Cardiac fibroblast (primary cell): ENCODE measurements at regions not wholly inside any gene's neighbourhood (a gene's known extent, or its start where the extent isn't known, plus 50 kb on each side); places are given as distances from the start of the nearest gene placed in this dataset.

ENCODE experiments used
- DNase-seq, 2 donors: peaks; one replicate each; pipeline versions ENCODE4 v3.0.0 to v3.0.0-alpha.2; 2010; ENCODE audit warnings: low read depth in 2 of 2
- H3K4me3 ChIP-seq, 2 donors: replicated peaks in 1 of 2; 1 replicate in 1 of 2; 2 replicates in 1 of 2; pipeline ENCODE4 v1.5.1; 2011; ENCODE audit warnings: low read depth in 2 of 2, low read length in 2 of 2, mild to moderate bottlenecking in 2 of 2, moderate library complexity in 1 of 2
- TF ChIP-seq, protein P1 (sequence below): IDR thresholded peaks from one replicate; pipeline ENCODE4 v1.5.1; 2011; ENCODE audit warnings: low read depth, mild to moderate bottlenecking, low read length, inconsistent platforms

DNA sequence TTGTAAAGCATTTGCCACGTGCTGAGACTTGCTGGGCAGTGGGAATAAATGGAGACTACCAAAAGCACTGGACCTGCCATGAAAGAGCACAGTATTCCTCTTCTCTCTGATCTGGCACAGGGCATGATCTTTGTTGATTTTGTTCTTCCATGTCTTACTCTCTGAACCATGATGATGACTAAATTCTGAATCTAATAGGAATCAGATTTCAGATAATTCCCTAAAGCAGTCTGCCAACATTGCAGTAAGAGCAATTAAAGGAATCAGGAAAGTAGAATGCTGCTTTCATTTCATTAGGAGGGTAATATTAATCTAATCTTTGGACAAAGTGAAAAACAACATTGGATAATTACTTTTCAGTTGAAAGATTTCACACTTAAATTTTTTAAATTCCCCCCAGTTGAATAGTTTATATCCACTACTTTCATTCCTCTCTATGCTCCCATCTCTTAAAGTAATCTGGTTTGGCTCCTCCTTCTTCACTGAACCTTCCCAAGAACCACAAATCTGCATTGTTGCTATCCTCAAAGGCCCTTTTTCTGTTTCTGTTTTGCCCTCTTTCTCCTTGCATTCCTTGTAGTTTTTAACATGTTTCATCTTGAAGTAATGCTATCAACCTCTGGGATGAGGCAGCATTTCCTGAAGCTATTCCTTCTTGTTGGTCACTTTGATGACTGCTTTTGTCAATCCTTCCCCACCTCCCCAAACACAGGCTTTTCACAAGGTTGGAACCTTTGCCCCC is 243.2 kb upstream of the TENT5A start:
- TF ChIP-seq, protein P1, sequence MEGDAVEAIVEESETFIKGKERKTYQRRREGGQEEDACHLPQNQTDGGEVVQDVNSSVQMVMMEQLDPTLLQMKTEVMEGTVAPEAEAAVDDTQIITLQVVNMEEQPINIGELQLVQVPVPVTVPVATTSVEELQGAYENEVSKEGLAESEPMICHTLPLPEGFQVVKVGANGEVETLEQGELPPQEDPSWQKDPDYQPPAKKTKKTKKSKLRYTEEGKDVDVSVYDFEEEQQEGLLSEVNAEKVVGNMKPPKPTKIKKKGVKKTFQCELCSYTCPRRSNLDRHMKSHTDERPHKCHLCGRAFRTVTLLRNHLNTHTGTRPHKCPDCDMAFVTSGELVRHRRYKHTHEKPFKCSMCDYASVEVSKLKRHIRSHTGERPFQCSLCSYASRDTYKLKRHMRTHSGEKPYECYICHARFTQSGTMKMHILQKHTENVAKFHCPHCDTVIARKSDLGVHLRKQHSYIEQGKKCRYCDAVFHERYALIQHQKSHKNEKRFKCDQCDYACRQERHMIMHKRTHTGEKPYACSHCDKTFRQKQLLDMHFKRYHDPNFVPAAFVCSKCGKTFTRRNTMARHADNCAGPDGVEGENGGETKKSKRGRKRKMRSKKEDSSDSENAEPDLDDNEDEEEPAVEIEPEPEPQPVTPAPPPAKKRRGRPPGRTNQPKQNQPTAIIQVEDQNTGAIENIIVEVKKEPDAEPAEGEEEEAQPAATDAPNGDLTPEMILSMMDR: no peak
- DNase-seq: peak; percentile 30 to 47
- no peak overlapping the region for H3K4me3 ChIP-seq

DNA sequence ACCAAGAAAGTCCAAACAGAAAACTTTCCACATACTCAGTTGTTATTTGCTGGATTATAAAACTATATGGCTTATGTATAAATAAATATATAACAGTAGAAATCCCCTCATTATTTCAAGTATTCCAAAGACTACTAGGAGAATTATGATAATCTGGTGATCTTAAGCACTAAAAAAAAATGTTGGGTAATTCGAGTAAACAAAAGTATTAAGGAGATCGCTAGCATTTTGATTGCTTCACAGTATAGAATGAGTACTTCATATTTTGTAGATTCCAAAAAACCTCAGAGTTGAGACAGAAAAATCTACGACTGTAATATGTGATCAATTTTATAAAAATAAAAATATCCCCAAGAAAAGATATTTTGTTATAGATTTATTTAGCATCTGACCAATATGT is 236.4 kb upstream of the TENT5A start:
- H3K4me3 ChIP-seq: no peak overlapping the region
- DNase-seq: no peak
- TF ChIP-seq, protein P1: no peak

DNA sequence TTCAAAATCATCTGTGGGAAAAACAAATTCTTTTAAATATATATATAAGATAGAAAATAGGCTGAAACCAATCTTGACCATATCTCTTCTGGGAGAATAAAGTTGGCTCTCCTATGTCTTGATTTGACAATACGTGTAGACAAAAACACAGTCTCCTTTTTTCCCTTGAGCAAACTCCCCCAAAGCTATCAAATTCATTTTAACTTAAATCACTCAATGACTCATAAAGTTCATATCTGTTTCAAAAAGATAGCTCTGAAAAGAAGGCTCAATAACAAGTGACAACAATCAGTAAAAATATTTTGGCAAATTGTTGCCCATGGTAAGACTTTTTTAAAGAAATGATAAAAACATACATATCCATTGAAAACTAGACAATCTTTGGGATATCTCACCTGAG is 236.0 kb upstream of the TENT5A start:
- H3K4me3 ChIP-seq: no peak overlapping the region
- TF ChIP-seq, protein P1: no peak
- no peak for DNase-seq

DNA sequence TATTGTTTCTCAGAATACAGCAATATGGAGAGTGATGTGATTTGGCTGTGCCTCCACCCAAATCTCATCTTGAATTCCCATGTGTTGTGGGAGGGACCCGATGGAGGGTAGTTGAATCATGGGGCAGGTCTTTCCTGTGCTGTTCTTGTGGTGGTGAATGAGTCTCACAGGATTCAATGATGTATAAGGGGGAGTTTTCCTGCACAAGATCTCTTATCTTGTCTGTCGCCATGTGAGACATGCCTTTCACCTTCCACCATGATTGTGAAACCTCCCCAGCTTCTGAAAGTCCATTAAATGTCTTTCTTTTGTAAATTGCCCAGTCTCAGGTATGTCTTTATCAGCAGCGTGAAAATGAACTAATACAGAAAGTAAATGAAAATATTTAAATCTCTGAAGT is 234.8 kb upstream of the TENT5A start:
- TF ChIP-seq, protein P1: no peak
- peak in 1 of 2 donors; percentile 38 for DNase-seq
- H3K4me3 ChIP-seq: no peak overlapping the region

DNA sequence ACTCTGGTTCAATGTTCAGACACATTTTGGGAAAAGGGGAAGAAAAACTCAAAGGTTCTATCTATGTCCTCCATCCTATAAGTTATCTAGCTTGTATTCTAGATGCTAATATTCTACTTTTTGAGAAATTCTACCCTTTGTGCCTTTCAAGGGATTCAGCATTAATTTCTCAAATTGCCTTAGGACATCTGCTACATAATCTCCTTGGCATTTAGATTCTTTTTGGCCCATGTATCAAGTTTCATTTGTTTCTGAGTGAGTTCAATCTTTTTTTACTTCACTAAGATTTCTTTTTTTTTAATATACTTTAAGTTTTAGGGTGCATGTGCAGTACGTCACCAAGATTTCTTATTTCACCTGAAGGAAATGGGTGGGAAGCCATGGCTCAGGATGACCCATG is 232.7 kb upstream of the TENT5A start:
- TF ChIP-seq, protein P1: no peak
- no peak for DNase-seq
- no peak overlapping the region for H3K4me3 ChIP-seq

DNA sequence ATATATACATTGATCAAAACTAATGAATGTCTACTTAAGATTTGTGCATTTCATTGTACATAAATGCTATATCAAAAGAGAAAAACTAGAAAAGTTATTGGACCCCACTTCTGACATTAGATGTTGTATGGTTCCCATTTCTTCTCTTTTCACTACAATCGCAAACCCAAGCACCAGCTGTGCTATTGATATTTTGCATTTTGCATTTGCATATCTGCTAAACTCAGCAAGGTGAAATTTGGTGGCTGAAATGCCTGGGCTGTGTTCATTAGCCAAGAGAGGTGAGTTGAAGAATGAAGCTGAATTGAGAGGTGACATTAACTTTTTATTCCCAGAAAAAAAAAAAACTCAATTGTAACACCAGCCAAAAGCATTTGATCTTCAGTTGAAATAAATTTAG is 232.1 kb upstream of the TENT5A start:
- TF ChIP-seq, protein P1: no peak
- DNase-seq: no peak
- H3K4me3 ChIP-seq: no peak overlapping the region

DNA sequence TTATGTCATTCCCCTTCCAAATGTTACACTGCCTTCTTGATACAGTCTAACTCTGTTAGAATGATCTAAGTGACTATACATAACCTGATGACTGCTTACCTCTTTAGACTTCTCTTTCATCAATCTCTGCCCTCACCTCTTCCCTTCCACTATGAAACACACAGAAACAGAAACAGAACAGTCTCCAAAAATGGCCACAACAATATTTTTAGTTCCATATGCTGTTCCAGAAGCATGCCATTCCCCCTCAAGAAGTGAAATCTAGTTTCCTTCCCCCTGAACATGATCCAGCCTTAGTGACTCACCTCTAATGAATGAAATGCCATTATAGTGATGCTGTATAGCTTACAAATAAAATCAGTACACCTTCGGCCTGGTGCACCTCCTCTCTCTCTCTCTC is 229.3 kb upstream of the TENT5A start:
- peak; percentile 74 to 83 for DNase-seq
- TF ChIP-seq, protein P1: no peak

More for the DNA sequence above, 229.3 kb upstream of the TENT5A start:
- H3K4me3 ChIP-seq: no peak overlapping the region
